SK-N-SH (cell line): ENCODE measurements at regions not wholly inside any gene's neighbourhood (a gene's known extent, or its start where the extent isn't known, plus 50 kb on each side); places are given as distances from the start of the nearest gene placed in this dataset.
"Not testable (repeated sequence)": the region's sequence is repeated elsewhere in the genome, so short reads cannot be mapped to it uniquely, and the experiment has no call there.

Source experiments
- CTCF ChIA-PET: fragments of 300-600, 350-600 bp; formaldehyde crosslinking; extraction: SDS; loops from one replicate; lab custom pipeline; 2021; lab: Yijun Ruan, JAX
- POLR2A ChIA-PET: fragments of 350-600 bp; sonication (Branson Sonifier 250); formaldehyde crosslinking; extraction: SDS; loops from one replicate; lab custom pipeline; 2020; ENCODE audit warnings: antibody characterized with exemption, inconsistent platforms; lab: Yijun Ruan, JAX
- DNase-seq: peaks from one replicate; pipeline ENCODE4 v3.0.0; 2012
- H2AFZ ChIP-seq: fragments of 200-600 bp; sonication (generic); 2 replicates; pipeline ENCODE4 v1.8.1; 2016; ENCODE audit warnings: antibody characterized with exemption, mild to moderate bottlenecking, low read depth
- H3F3A ChIP-seq: fragments of 200-600 bp; sonication (generic); replicated peaks from 2 replicates; pipeline ENCODE3; 2016; ENCODE audit warnings: antibody characterized with exemption, mild to moderate bottlenecking; ENCODE audit not compliant: insufficient read depth
- H3K27ac ChIP-seq, 2 experiments: fragments of 200-500 bp in 1 of 2; fragments of 200-600 bp in 1 of 2; sonication (Bioruptor generic) in 1 of 2; sonication (generic), shearing (Covaris generic) in 1 of 2; 2 replicates each; pipeline versions ENCODE4 v1.5.1 to v1.6.1; 2014 to 2016; ENCODE audit warnings: low read depth in 2 of 2, inconsistent platforms in 1 of 2, low read length in 1 of 2, mild to moderate bottlenecking in 1 of 2, mixed read lengths in 1 of 2
- H3K27me3 ChIP-seq: fragments of 200-600 bp; sonication (generic), shearing (Covaris generic); 2 replicates; pipeline ENCODE4 v1.6.1; 2016; ENCODE audit warnings: mixed run types; ENCODE audit not compliant: insufficient read depth
- H3K36me3 ChIP-seq, 2 experiments: fragments of 200-500 bp in 1 of 2; fragments of 200-600 bp in 1 of 2; sonication (Bioruptor generic) in 1 of 2; sonication (generic) in 1 of 2; replicated peaks in 1 of 2; 2 replicates each; pipeline versions ENCODE3 to v1.5.1; 2014 to 2016; ENCODE audit warnings: low read length in 1 of 2, mild to moderate bottlenecking in 1 of 2; ENCODE audit not compliant: insufficient read depth in 2 of 2, control insufficient read depth in 1 of 2
- H3K4me1 ChIP-seq, 2 experiments: fragments of 200-500 bp in 1 of 2; fragments of 200-600 bp in 1 of 2; sonication (Bioruptor generic) in 1 of 2; sonication (generic), shearing (Covaris generic) in 1 of 2; 2 replicates each; pipeline versions ENCODE4 v1.5.1 to v1.6.1; 2014 to 2016; ENCODE audit warnings: low read depth in 1 of 2, low read length in 1 of 2, mixed run types in 1 of 2; ENCODE audit not compliant: insufficient read depth in 2 of 2, control insufficient read depth in 1 of 2
- H3K4me2 ChIP-seq: fragments of 200-600 bp; sonication (generic), shearing (Covaris generic); 2 replicates; pipeline ENCODE4 v1.6.1; 2017; ENCODE audit warnings: mixed run types
- H3K4me3 ChIP-seq, 2 experiments: fragments of 200-500 bp in 1 of 2; fragments of 200-600 bp in 1 of 2; sonication (Bioruptor generic) in 1 of 2; sonication (generic), shearing (Covaris generic) in 1 of 2; 2 replicates each; pipeline versions ENCODE4 v1.5.1 to v1.8.1; 2014 to 2016; ENCODE audit warnings: low read depth in 2 of 2, inconsistent platforms in 1 of 2, low read length in 1 of 2, mild to moderate bottlenecking in 1 of 2, mixed read lengths in 1 of 2, moderate library complexity in 1 of 2
- H3K79me2 ChIP-seq: fragments of 200-600 bp; sonication (generic); 2 replicates; pipeline ENCODE4 v1.8.1; 2017; ENCODE audit warnings: mild to moderate bottlenecking; ENCODE audit not compliant: insufficient read depth
- H3K9ac ChIP-seq: fragments of 200-600 bp; sonication (generic); 2 replicates; pipeline ENCODE4 v1.6.1; 2017; ENCODE audit warnings: mixed run types
- H3K9me2 ChIP-seq: fragments of 200-600 bp; sonication (generic); 2 replicates; pipeline ENCODE4 v1.6.1; 2017; ENCODE audit warnings: mixed run types
- H3K9me3 ChIP-seq: fragments of 200-600 bp; sonication (generic); 2 replicates; pipeline ENCODE4 v1.6.1; 2017; ENCODE audit warnings: mixed run types, mild to moderate bottlenecking, moderate library complexity
- H4K20me1 ChIP-seq: fragments of 200-600 bp; sonication (generic); 2 replicates; pipeline ENCODE4 v1.6.1; 2017; ENCODE audit warnings: mild to moderate bottlenecking, mixed run types; ENCODE audit not compliant: insufficient read depth
- ELF1 ChIP-seq: IDR thresholded peaks from 2 replicates; pipeline ENCODE4 v1.4.0; 2012
- IRF3 ChIP-seq: fragments of 150-350 bp; IDR thresholded peaks from 2 replicates; pipeline ENCODE4 v1.6.1; 2016; ENCODE audit warnings: mild to moderate bottlenecking, low read depth, low read length
- ZBTB33 ChIP-seq: IDR thresholded peaks from 2 replicates; pipeline ENCODE4 v1.4.0; 2012; ENCODE audit warnings: low read depth, borderline replicate concordance
- WGBS: methylation state at CpG from one replicate; pipeline ENCODE4 v1.1.6; 2017; ENCODE audit warnings: low lambda C conversion rate; 5-methylcytosine and 5-hydroxymethylcytosine counted together
- TF ChIP-seq, protein P1 (sequence below): IDR thresholded peaks from 2 replicates; pipeline ENCODE4 v1.6.1; 2012; ENCODE audit warnings: mild to moderate bottlenecking, low read depth, low read length, moderate library complexity

- Histone ChIP-seq H3K36me3 (no peaks in the 10 kb centered on the region), H3K9ac (no peak overlapping the region), H2AFZ (peak overlapping the region; percentile 55; the same call in 1 of the 2 replicates), H3K4me3 (no peak overlapping the region), H3K9me3 (0 out of 2 replicates have a peak, but pooled peaks cover 6% of the 10 kb centered on the region), H3K4me2 (no peak overlapping the region), H3K27me3 (no peaks in the 10 kb centered on the region), H3K4me1 (no peaks in the 10 kb centered on the region; a peak in 1 of 4 replicates), H3K27ac (no peak overlapping the region), H4K20me1 (no peaks in the 10 kb centered on the region), H3K79me2 (no peaks in the 10 kb centered on the region), H3F3A (peaks cover 9% of the 10 kb centered on the region), H3K9me2 (no peaks in the 10 kb centered on the region)
- ChIA-PET POLR2A (no interaction called here), CTCF (interaction anchor here (0.6 kb wide), 1 partner anchor 570 kb away, joined by 3 read pairs; no protein-coding TSS in a partner anchor)
- no peak for DNase-seq
- no peak for TF ChIP-seq ELF1
- TF ChIP-seq IRF3: no peak
- TF ChIP-seq, protein P1, sequence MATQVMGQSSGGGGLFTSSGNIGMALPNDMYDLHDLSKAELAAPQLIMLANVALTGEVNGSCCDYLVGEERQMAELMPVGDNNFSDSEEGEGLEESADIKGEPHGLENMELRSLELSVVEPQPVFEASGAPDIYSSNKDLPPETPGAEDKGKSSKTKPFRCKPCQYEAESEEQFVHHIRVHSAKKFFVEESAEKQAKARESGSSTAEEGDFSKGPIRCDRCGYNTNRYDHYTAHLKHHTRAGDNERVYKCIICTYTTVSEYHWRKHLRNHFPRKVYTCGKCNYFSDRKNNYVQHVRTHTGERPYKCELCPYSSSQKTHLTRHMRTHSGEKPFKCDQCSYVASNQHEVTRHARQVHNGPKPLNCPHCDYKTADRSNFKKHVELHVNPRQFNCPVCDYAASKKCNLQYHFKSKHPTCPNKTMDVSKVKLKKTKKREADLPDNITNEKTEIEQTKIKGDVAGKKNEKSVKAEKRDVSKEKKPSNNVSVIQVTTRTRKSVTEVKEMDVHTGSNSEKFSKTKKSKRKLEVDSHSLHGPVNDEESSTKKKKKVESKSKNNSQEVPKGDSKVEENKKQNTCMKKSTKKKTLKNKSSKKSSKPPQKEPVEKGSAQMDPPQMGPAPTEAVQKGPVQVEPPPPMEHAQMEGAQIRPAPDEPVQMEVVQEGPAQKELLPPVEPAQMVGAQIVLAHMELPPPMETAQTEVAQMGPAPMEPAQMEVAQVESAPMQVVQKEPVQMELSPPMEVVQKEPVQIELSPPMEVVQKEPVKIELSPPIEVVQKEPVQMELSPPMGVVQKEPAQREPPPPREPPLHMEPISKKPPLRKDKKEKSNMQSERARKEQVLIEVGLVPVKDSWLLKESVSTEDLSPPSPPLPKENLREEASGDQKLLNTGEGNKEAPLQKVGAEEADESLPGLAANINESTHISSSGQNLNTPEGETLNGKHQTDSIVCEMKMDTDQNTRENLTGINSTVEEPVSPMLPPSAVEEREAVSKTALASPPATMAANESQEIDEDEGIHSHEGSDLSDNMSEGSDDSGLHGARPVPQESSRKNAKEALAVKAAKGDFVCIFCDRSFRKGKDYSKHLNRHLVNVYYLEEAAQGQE: no peak
- no peak for TF ChIP-seq ZBTB33
Observed at GRCh38 chr5:34416501-34417008, 239.6 kb upstream of the RAI14 start.

DNA sequence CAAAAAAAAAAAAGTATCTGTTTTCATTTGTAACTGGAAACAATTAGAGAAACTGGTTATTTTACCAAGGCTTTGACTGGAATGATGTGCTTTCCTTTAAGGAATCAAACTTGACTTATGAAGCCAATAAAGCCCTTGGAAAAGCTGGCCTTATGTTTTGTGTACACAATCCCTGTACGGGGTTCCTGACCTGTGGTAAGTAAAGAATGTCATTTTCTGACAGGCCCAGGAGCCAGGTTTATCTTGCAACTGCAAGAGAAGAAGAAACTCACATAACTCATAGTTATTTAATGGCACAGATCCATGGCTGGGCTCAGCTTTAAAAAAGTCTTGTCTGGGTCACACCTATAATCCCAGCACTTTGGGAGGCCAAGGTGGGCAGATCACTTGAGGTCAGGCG is 235.9 kb upstream of the RAI14 start:
- H2AFZ ChIP-seq, H3K9me3 ChIP-seq, CTCF ChIA-PET, H3K4me2 ChIP-seq, H3K4me3 ChIP-seq, H3K27me3 ChIP-seq, H3K4me1 ChIP-seq, H3K9me2 ChIP-seq, H3F3A ChIP-seq, H4K20me1 ChIP-seq, H3K9ac ChIP-seq, H3K27ac ChIP-seq, H3K36me3 ChIP-seq, POLR2A ChIA-PET, DNase-seq, H3K79me2 ChIP-seq: not testable (repeated sequence)
- WGBS: 8% methylated on average over 2 of the region's 2 CpGs
